CD4-positive, CD25-positive, alpha-beta regulatory T cell (primary cell): ENCODE measurements at regions not wholly inside any gene's neighbourhood (a gene's known extent, or its start where the extent isn't known, plus 50 kb on each side); places are given as distances from the start of the nearest gene placed in this dataset.
A peak's percentile ranks its signal among the peaks of the same experiment; 100 is the strongest.

Experiments
- ATAC-seq, 2 donors: fragments of 150-1000 bp; cut with Tn5 transposase; one replicate each; pipeline ENCODE4 v1.10.0; 2021; ENCODE audit warnings: low read depth in 2 of 2, moderate number of reproducible peaks in 2 of 2, moderate library complexity in 1 of 2
- DNase-seq, 3 donors: peaks; one replicate each; pipeline versions ENCODE4 v3.0.0 to v3.0.0-alpha.2; 2012 to 2022; ENCODE audit warnings: mixed read lengths in 1 of 3
- H3K27ac ChIP-seq: one replicate; pipeline ENCODE4 v1.7.0; 2013; ENCODE audit warnings: mild to moderate bottlenecking, low read length; ENCODE audit not compliant: insufficient read depth, poor library complexity, severe bottlenecking
- H3K27me3 ChIP-seq: one replicate; pipeline ENCODE4 v1.7.0; 2013; ENCODE audit warnings: low read length; ENCODE audit not compliant: control insufficient read depth, insufficient read depth
- H3K36me3 ChIP-seq: one replicate; pipeline ENCODE4 v1.7.0; 2013; ENCODE audit warnings: mild to moderate bottlenecking, low read length, moderate library complexity; ENCODE audit not compliant: control insufficient read depth, insufficient read depth
- H3K4me1 ChIP-seq: 2 replicates; pipeline ENCODE4 v1.7.0; 2013; ENCODE audit warnings: mild to moderate bottlenecking, low read length; ENCODE audit not compliant: insufficient read depth, control insufficient read depth, poor library complexity, severe bottlenecking
- H3K4me3 ChIP-seq: one replicate; pipeline ENCODE4 v1.7.0; 2013; ENCODE audit warnings: low read depth, mild to moderate bottlenecking, low read length, moderate library complexity
- H3K9me3 ChIP-seq, 2 experiments: 1 replicate in 1 of 2; 2 replicates in 1 of 2; pipeline ENCODE4 v1.7.0; 2013; ENCODE audit warnings: low read length in 2 of 2, mild to moderate bottlenecking in 1 of 2, moderate library complexity in 1 of 2; ENCODE audit not compliant: control insufficient read depth in 2 of 2
- H3K27ac Mint-ChIP-seq, 3 donors: one replicate each; pipeline ENCODE4 v1.8.0; 2020 to 2022; ENCODE audit warnings: mild to moderate bottlenecking in 3 of 3, mixed read lengths in 3 of 3, moderate library complexity in 2 of 3
- H3K27me3 Mint-ChIP-seq: one replicate; pipeline ENCODE4 v1.8.0; 2022; ENCODE audit warnings: mild to moderate bottlenecking, mixed read lengths
- H3K36me3 Mint-ChIP-seq: one replicate; pipeline ENCODE4 v1.8.0; 2020; ENCODE audit warnings: mixed read lengths
- H3K4me1 Mint-ChIP-seq, 4 donors: one replicate each; pipeline ENCODE4 v1.8.0; 2020 to 2022; ENCODE audit warnings: mixed read lengths in 4 of 4, mild to moderate bottlenecking in 1 of 4
- H3K4me3 Mint-ChIP-seq, 4 donors: one replicate each; pipeline ENCODE4 v1.8.0; 2020 to 2022; ENCODE audit warnings: mild to moderate bottlenecking in 4 of 4, mixed read lengths in 4 of 4, moderate library complexity in 3 of 4
- H3K9me3 Mint-ChIP-seq, 7 donors: one replicate each; pipeline ENCODE4 v1.8.0; 2020 to 2022; ENCODE audit warnings: mixed read lengths in 7 of 7, mild to moderate bottlenecking in 3 of 7, moderate library complexity in 2 of 7

DNA sequence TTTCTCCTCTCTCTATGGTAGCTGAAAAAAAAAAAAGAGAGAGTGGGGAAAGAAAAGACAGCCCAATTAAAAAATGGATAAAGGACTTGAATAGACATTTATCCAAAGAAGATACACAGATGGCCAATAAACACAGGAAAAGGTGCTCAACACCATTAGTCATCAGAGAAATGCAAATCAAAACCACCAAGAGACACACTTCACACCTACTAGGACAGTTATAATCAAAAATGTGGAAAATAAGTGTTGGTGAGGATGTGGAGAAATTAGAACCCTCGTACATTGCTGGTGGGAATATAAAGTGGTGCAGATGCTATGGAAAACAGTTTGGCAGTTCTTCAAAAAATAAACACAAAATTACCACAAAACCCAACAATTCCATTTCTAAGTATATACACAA is 172.4 kb upstream of the GRIN2B start:
- no peaks in the 10 kb centered on the region for H3K36me3 ChIP-seq
- H3K27me3 Mint-ChIP-seq, result peaks cover 5% of the 10 kb centered on the region
- no peak for ATAC-seq
- no peaks in the 10 kb centered on the region for H3K4me1 Mint-ChIP-seq
- no peak overlapping the region for H3K4me3 Mint-ChIP-seq
- no peaks in the 10 kb centered on the region for H3K9me3 ChIP-seq
- H3K27ac ChIP-seq, result no peak overlapping the region
- no peaks in the 10 kb centered on the region for H3K36me3 Mint-ChIP-seq
- no peaks in the 10 kb centered on the region for H3K27me3 ChIP-seq
- peaks cover 0 to 4% (median 0%) of the 10 kb centered on the region in 7 donors for H3K9me3 Mint-ChIP-seq
- no peak overlapping the region for H3K4me3 ChIP-seq
- H3K27ac Mint-ChIP-seq, result no peak overlapping the region
- no peak for DNase-seq
- H3K4me1 ChIP-seq, result no peaks in the 10 kb centered on the region

DNA sequence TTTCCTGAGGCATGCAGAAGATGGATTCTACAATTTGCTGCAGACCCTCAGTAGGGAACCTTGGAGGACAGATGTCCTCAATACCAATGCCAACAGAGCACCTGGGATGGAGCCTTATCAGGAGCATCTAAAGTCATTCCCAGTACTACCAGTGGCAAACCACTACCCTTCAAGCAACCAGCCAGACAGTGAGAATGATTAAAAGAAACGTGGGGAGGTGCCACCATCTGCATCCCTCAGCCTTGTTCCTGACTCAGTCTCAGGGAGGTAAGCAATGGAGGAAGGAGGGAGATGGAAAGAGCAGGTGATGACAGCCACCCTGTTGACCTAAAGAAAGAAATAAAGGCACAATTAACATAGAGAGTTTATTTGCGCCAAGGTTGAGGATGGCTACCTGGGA is 175.2 kb upstream of the GRIN2B start:
- no peak for DNase-seq
- Mint-ChIP-seq H3K9me3 (peaks cover 0 to 4% (median 0%) of the 10 kb centered on the region in 7 donors), H3K36me3 (no peaks in the 10 kb centered on the region), H3K4me3 (no peak overlapping the region), H3K27ac (no peak overlapping the region), H3K4me1 (no peaks in the 10 kb centered on the region), H3K27me3 (no peaks in the 10 kb centered on the region)
- Histone ChIP-seq H3K4me1 (no peaks in the 10 kb centered on the region), H3K9me3 (no peaks in the 10 kb centered on the region), H3K27me3 (no peaks in the 10 kb centered on the region), H3K36me3 (no peaks in the 10 kb centered on the region), H3K4me3 (no peak overlapping the region), H3K27ac (no peak overlapping the region)
- no peak for ATAC-seq

DNA sequence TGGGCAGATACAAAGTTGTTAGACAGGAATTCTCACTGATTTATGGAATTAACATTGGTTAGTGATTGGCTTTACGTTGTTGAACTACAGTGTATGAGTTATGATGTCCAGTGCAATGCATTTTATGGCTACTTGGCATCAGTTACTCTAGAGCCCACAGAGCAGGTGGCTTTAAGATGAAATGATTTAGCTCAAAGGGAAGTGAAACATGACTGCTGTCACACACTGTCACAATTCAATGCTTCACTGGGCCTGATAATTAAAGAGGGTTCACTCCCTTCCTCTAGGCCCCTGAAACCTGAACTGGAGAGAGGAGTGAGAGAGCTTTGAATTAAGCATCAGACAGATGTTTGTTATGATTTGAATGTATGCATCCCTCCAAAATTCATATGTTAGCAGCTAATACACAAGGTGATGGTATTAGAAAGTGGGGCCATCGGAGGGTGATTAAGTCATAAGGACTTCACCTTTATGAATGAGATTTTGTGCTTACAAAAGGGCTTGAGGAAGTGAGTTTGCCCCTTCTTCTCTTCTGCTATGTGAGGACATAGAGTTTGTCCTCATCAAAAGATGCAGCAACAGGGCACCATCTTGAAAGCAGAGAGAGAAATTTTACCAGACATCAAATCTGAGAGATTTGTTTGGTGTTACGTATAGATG is 175.8 kb upstream of the GRIN2B start:
- no peak overlapping the region for H3K4me3 Mint-ChIP-seq
- H3K27me3 Mint-ChIP-seq, result no peaks in the 10 kb centered on the region
- ATAC-seq, result peak; percentile 37 to 57
- Histone ChIP-seq H3K9me3 (no peaks in the 10 kb centered on the region), H3K4me1 (no peaks in the 10 kb centered on the region), H3K36me3 (no peaks in the 10 kb centered on the region), H3K27ac (no peak overlapping the region), H3K27me3 (no peaks in the 10 kb centered on the region), H3K4me3 (no peak overlapping the region)
- DNase-seq, result no peak
- H3K4me1 Mint-ChIP-seq, result no peaks in the 10 kb centered on the region
- peaks cover 0 to 4% (median 0%) of the 10 kb centered on the region in 7 donors for H3K9me3 Mint-ChIP-seq
- no peaks in the 10 kb centered on the region for H3K36me3 Mint-ChIP-seq
- no peak overlapping the region for H3K27ac Mint-ChIP-seq

DNA sequence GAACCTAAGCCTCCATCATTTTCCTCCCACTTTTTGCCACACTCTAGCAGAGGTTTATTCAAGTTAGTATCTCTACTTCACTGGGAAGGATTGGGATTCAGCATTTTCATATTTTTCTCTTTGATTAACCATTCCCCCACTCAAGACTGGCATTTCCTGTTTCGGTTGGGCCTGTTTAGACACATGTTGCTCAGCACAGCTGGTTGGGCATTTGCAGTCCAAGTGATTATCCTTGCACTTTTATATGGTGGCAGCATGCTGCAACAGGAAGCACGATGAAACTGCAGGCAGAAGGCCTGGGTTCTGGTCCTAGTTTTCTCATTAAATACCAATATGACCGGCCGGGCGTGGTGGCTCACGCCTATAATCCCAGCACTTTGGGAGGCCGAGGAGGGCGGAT is 182.9 kb upstream of the GRIN2B start:
- DNase-seq (no peak), ATAC-seq (no peak)
- Mint-ChIP-seq H3K4me3 (no peak overlapping the region), H3K9me3 (no peaks in the 10 kb centered on the region), H3K27ac (no peak overlapping the region), H3K36me3 (no peaks in the 10 kb centered on the region), H3K27me3 (no peaks in the 10 kb centered on the region), H3K4me1 (peaks cover 0 to 7% (median 0%) of the 10 kb centered on the region in 4 donors)
- Histone ChIP-seq H3K27ac (no peak overlapping the region), H3K27me3 (no peaks in the 10 kb centered on the region), H3K36me3 (no peaks in the 10 kb centered on the region), H3K9me3 (no peaks in the 10 kb centered on the region), H3K4me3 (no peak overlapping the region), H3K4me1 (peaks cover 4% of the 10 kb centered on the region)

DNA sequence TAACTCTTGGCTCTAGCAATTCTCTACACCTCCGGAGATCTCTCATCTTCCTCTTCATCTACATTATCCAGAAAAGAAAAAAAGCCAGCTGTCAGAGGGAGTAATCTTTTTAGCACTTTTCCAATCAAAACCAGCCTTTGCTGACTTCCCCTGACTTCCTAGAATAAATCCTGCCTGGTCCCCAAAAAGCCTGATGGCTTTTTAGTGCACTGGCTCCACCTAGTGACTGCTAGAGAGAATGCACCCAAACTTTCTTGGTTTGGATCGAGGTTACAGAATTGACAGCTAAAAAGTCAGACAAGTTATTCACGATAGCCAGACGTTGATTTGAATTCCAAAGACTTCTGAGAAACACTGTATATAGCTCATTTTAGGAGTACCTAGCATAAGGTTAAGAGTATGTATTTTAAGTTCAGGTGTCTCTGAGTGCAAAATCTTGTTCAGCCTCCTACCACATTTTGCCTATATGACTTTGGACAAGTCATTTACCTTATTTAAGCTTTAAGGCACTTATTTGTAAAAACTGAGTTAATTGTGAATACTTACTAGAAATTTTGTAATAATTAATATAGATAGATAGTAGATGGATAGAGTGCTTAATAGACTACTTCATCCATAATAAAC is 185.7 kb upstream of the GRIN2B start:
- Histone ChIP-seq H3K36me3 (no peaks in the 10 kb centered on the region), H3K4me3 (no peak overlapping the region), H3K27me3 (no peaks in the 10 kb centered on the region), H3K9me3 (no peaks in the 10 kb centered on the region), H3K27ac (no peak overlapping the region), H3K4me1 (peaks cover 4% of the 10 kb centered on the region)
- ATAC-seq (no peak), DNase-seq (peak; percentile 7 to 41 (median 26))
- H3K36me3 Mint-ChIP-seq, result no peaks in the 10 kb centered on the region
- H3K27me3 Mint-ChIP-seq, result no peaks in the 10 kb centered on the region
- H3K27ac Mint-ChIP-seq, result no peak overlapping the region
- H3K4me3 Mint-ChIP-seq, result peak overlapping the region in 1 of 4 donors; percentile 33
- H3K9me3 Mint-ChIP-seq, result peaks cover 0 to 1% (median 0%) of the 10 kb centered on the region in 7 donors
- peaks cover 0 to 7% (median 0%) of the 10 kb centered on the region in 4 donors for H3K4me1 Mint-ChIP-seq

DNA sequence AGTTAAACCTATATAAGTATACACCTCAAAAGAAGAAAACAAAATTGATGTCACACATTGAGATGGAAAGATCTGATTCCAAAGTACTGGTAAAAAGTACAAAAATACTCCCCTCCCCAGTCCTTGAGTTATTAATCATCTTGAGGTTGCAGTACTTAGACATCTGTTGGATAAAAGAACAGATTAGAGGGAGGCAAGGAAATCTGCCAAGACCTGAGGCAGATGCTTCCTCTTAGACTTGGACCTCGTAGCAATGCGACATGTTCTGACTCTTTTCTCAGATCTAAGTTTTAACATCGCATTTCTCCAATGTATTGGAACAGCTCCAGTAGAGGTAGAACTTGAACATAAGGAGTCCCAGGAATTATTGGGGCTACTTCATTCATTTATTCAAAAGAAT is 187.9 kb upstream of the GRIN2B start:
- Mint-ChIP-seq H3K36me3 (no peaks in the 10 kb centered on the region), H3K27me3 (peaks cover 4% of the 10 kb centered on the region), H3K9me3 (peaks cover 0 to 1% (median 0%) of the 10 kb centered on the region in 7 donors), H3K4me1 (peaks cover 0 to 7% (median 0%) of the 10 kb centered on the region in 4 donors), H3K4me3 (no peak overlapping the region), H3K27ac (peak overlapping the region in 1 of 3 donors; percentile 45)
- Histone ChIP-seq H3K4me1 (peaks cover 4% of the 10 kb centered on the region), H3K9me3 (no peaks in the 10 kb centered on the region), H3K36me3 (no peaks in the 10 kb centered on the region), H3K4me3 (no peak overlapping the region), H3K27me3 (peaks cover 3% of the 10 kb centered on the region), H3K27ac (no peak overlapping the region)
- ATAC-seq (no peak), DNase-seq (no peak)

DNA sequence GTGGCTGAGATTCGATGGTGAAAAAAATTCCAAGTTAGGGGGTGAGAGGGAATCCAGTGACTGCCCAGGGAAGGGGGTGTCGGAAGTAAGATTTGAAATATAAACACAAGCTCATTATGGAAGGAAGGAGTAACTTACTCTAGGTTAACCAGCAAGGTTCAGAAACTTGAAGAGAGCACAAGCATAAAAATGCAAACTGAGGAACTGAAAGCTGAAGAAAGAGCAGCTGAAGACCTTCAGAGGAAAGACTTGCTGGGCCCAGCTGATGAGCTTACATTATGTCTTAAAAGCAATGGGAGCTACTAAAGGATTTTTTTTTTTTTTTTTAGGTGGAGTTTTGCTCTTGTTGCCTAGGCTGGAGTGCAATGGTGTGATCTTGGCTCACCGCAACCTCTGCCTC is 189.7 kb upstream of the GRIN2B start:
- peaks cover 0 to 1% (median 0%) of the 10 kb centered on the region in 7 donors for H3K9me3 Mint-ChIP-seq
- Histone ChIP-seq H3K4me3 (no peak overlapping the region), H3K9me3 (no peaks in the 10 kb centered on the region), H3K27me3 (peaks cover 3% of the 10 kb centered on the region), H3K4me1 (peaks cover 4% of the 10 kb centered on the region), H3K27ac (no peak overlapping the region), H3K36me3 (no peaks in the 10 kb centered on the region)
- H3K36me3 Mint-ChIP-seq, result no peaks in the 10 kb centered on the region
- H3K4me3 Mint-ChIP-seq, result no peak overlapping the region
- peaks cover 0 to 7% (median 0%) of the 10 kb centered on the region in 4 donors for H3K4me1 Mint-ChIP-seq
- H3K27me3 Mint-ChIP-seq, result peaks cover 4% of the 10 kb centered on the region
- H3K27ac Mint-ChIP-seq, result no peak overlapping the region
- no peak for DNase-seq
- ATAC-seq, result no peak

DNA sequence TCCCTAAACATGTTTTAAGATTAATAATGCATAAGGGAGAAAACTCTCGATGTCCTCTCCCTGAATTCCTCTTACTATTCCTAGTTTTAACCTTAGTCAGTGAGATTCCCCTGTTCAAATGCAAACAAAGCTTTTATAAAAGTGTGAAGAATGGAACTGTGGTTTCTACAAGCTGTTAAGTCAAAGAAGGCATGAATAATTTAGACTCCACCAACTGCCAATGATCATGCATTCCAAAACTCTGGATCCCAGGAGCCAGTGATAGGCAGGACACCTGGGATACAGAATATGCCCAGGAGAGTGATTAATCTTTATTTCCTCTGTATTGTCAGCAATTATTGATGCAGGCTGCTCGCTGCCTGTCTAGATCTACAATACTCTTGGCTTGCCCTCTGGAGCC is 190.3 kb upstream of the ATF7IP start:
- ATAC-seq, result no peak
- Mint-ChIP-seq H3K9me3 (peaks cover 0 to 1% (median 0%) of the 10 kb centered on the region in 7 donors), H3K4me3 (peak overlapping the region in 1 of 4 donors; percentile 58), H3K27ac (no peak overlapping the region), H3K4me1 (no peaks in the 10 kb centered on the region), H3K27me3 (peaks cover 4% of the 10 kb centered on the region), H3K36me3 (no peaks in the 10 kb centered on the region)
- no peak for DNase-seq
- Histone ChIP-seq H3K27me3 (peaks cover 3% of the 10 kb centered on the region), H3K36me3 (no peaks in the 10 kb centered on the region), H3K9me3 (no peaks in the 10 kb centered on the region), H3K4me3 (no peak overlapping the region), H3K27ac (no peak overlapping the region), H3K4me1 (no peaks in the 10 kb centered on the region)
